ENCODE measurements at regions not wholly inside any gene's neighbourhood (a gene's known extent, or its start where the extent isn't known, plus 50 kb on each side); places are given as distances from the start of the nearest gene placed in this dataset.

GRCh38 chr4:113838460-113838859 is 76.9 kb upstream of the CAMK2D start:
- TF ChIP-seq POLR2AphosphoS5 (IDR thresholded peaks at IDR 0.05; ENCODE audit: low read depth, low read length) = no peak
- no peak for TF ChIP-seq POLR2A (IDR thresholded peaks at IDR 0.05; ENCODE audit: low read depth, low read length)
